ENCODE measurements at regions not wholly inside any gene's neighbourhood (a gene's known extent, or its start where the extent isn't known, plus 50 kb on each side); places are given as distances from the start of the nearest gene placed in this dataset.

DNA sequence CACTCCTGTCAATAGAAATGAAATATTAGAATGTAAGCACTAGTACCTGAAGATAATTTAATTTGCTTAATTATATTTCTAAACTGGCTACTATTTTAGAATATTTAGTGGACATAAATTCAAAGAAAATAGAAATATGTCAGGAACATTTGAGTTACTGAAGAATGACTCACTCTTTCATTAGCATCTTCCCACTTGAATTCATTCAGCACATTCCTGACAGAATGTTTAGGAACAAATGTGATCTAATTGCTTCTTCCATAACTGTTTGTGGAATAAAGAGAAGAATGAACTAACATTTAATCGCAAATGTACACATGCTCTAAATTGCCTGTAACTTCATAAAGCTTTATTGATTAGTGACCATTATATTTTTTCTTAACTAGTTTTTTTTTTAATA lies 306.2 kb upstream of the ADAMTSL1 start:
- no peaks in the 10 kb centered on the region for H3K27me3 Mint-ChIP-seq
- no peak for ATAC-seq (ENCODE audit: low read depth)
- H3K4me1 Mint-ChIP-seq, result no peaks in the 10 kb centered on the region
- H3K27me3 ChIP-seq (replicated peaks in 1 of 4; ENCODE audit: control extremely low read depth in 1 of 4, control insufficient read depth in 3 of 4, insufficient read depth in 4 of 4, low read length in 3 of 4), result peaks cover 0 to 2% (median 0%) of the 10 kb centered on the region in 4 experiments
- TF ChIP-seq, protein P1, sequence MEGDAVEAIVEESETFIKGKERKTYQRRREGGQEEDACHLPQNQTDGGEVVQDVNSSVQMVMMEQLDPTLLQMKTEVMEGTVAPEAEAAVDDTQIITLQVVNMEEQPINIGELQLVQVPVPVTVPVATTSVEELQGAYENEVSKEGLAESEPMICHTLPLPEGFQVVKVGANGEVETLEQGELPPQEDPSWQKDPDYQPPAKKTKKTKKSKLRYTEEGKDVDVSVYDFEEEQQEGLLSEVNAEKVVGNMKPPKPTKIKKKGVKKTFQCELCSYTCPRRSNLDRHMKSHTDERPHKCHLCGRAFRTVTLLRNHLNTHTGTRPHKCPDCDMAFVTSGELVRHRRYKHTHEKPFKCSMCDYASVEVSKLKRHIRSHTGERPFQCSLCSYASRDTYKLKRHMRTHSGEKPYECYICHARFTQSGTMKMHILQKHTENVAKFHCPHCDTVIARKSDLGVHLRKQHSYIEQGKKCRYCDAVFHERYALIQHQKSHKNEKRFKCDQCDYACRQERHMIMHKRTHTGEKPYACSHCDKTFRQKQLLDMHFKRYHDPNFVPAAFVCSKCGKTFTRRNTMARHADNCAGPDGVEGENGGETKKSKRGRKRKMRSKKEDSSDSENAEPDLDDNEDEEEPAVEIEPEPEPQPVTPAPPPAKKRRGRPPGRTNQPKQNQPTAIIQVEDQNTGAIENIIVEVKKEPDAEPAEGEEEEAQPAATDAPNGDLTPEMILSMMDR (IDR thresholded peaks at IDR 0.05), result no peak
- no peak for TF ChIP-seq EZH2 (IDR thresholded peaks at IDR 0.05; ENCODE audit: borderline replicate concordance, insufficient read depth, low read depth, low read length, poor library complexity, severe bottlenecking)
- no peak overlapping the region for H3K27ac ChIP-seq (ENCODE audit: low read length in 2 of 2)
- intact Hi-C loops (cut with micrococcal nuclease), result no loop called here
- H3K79me2 ChIP-seq (ENCODE audit: control insufficient read depth, insufficient read depth, low read length), result no peaks in the 10 kb centered on the region
- H3K36me3 ChIP-seq (replicated peaks in 1 of 2; ENCODE audit: control extremely low read depth in 1 of 2, control insufficient read depth in 1 of 2, extremely low read depth in 1 of 2, insufficient read depth in 2 of 2, low read length in 1 of 2), result no peaks in the 10 kb centered on the region
- H3K4me2 ChIP-seq (replicated peaks; ENCODE audit: low read depth, low read length, poor library complexity, severe bottlenecking), result no peak overlapping the region
- H2AFZ ChIP-seq (ENCODE audit: insufficient read depth, low read depth, low read length, poor library complexity, severe bottlenecking), result no peak overlapping the region
- H3K27ac Mint-ChIP-seq, result no peak overlapping the region
- no peaks in the 10 kb centered on the region for H3K9me3 Mint-ChIP-seq (ENCODE audit: insufficient read depth)
- no peaks in the 10 kb centered on the region for H3K4me1 ChIP-seq (ENCODE audit: control insufficient read depth in 2 of 2, insufficient read depth in 2 of 2, low read length in 2 of 2)
- H3K4me3 ChIP-seq (ENCODE audit: control extremely low read depth in 1 of 5, extremely low read depth in 1 of 5, insufficient read depth in 1 of 5, low read depth in 2 of 5, low read length in 4 of 5), result no peak overlapping the region
- no peak overlapping the region for H3K9ac ChIP-seq (ENCODE audit: low read length)
- DNase-seq, result no peak
- WGBS (ENCODE audit: insufficient coverage), result no CpG with 5 or more reads among the region's 1 CpG
- H4K20me1 ChIP-seq (ENCODE audit: control insufficient read depth, insufficient read depth, low read length, poor library complexity, severe bottlenecking), result no peaks in the 10 kb centered on the region
- ChIA-PET POLR2A (no interaction called here), CTCF (no interaction called here)
- H3K4me3 Mint-ChIP-seq, result no peak overlapping the region
- no peaks in the 10 kb centered on the region for H3K9me3 ChIP-seq (ENCODE audit: control extremely low read depth in 1 of 3, control insufficient read depth in 2 of 3, insufficient read depth in 1 of 3, low read length in 2 of 3)

DNA sequence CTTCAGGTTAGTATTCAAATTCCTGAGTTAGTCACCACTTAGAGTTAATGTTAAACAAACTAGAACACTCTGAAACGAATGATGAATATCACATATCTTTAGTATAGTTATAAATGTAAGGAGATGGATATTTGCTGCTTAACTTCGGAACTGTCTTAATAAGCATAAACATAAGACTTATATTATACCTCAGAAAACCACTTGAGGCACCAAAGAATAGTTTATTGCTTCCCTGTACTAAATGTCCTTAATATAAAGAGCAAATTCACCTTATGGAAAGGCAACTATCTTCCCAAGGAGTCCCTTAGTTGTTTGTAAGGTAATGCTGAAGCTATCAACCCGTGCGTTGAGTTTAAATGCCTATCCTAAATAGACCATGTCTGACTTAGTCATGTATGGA lies 300.0 kb upstream of the ADAMTSL1 start:
- H3K4me3 ChIP-seq (ENCODE audit: control extremely low read depth in 1 of 5, extremely low read depth in 1 of 5, insufficient read depth in 1 of 5, low read depth in 2 of 5, low read length in 4 of 5), result no peak overlapping the region
- no peak overlapping the region for H3K4me3 Mint-ChIP-seq
- no peaks in the 10 kb centered on the region for H3K4me1 Mint-ChIP-seq
- DNase-seq (no peak), ATAC-seq (ENCODE audit: low read depth) (no peak)
- H3K9me3 ChIP-seq (ENCODE audit: control extremely low read depth in 1 of 3, control insufficient read depth in 2 of 3, insufficient read depth in 1 of 3, low read length in 2 of 3), result peaks cover 0 to 3% (median 0%) of the 10 kb centered on the region in 3 donors
- WGBS (ENCODE audit: insufficient coverage), result no CpG with 5 or more reads among the region's 4 CpGs
- H3K27ac ChIP-seq (ENCODE audit: low read length in 2 of 2), result no peak overlapping the region
- TF ChIP-seq EZH2 (IDR thresholded peaks at IDR 0.05; ENCODE audit: borderline replicate concordance, insufficient read depth, low read depth, low read length, poor library complexity, severe bottlenecking), result no peak
- TF ChIP-seq, protein P1 (IDR thresholded peaks at IDR 0.05), result no peak
- H3K9me3 Mint-ChIP-seq (ENCODE audit: insufficient read depth), result peaks cover 3% of the 10 kb centered on the region
- H4K20me1 ChIP-seq (ENCODE audit: control insufficient read depth, insufficient read depth, low read length, poor library complexity, severe bottlenecking), result no peaks in the 10 kb centered on the region
- no peaks in the 10 kb centered on the region for H3K79me2 ChIP-seq (ENCODE audit: control insufficient read depth, insufficient read depth, low read length)
- intact Hi-C loops (cut with micrococcal nuclease), result no loop called here
- no peak overlapping the region for H3K4me2 ChIP-seq (replicated peaks; ENCODE audit: low read depth, low read length, poor library complexity, severe bottlenecking)
- H3K27me3 Mint-ChIP-seq, result no peaks in the 10 kb centered on the region
- H3K27ac Mint-ChIP-seq, result no peak overlapping the region
- no peaks in the 10 kb centered on the region for H3K27me3 ChIP-seq (replicated peaks in 1 of 4; ENCODE audit: control extremely low read depth in 1 of 4, control insufficient read depth in 3 of 4, insufficient read depth in 4 of 4, low read length in 3 of 4)
- POLR2A ChIA-PET, result no interaction called here
- CTCF ChIA-PET, result no interaction called here
- no peaks in the 10 kb centered on the region for H3K4me1 ChIP-seq (ENCODE audit: control insufficient read depth in 2 of 2, insufficient read depth in 2 of 2, low read length in 2 of 2)
- no peaks in the 10 kb centered on the region for H3K36me3 ChIP-seq (replicated peaks in 1 of 2; ENCODE audit: control extremely low read depth in 1 of 2, control insufficient read depth in 1 of 2, extremely low read depth in 1 of 2, insufficient read depth in 2 of 2, low read length in 1 of 2)
- no peak overlapping the region for H2AFZ ChIP-seq (ENCODE audit: insufficient read depth, low read depth, low read length, poor library complexity, severe bottlenecking)
- H3K9ac ChIP-seq (ENCODE audit: low read length), result no peak overlapping the region

Data from B cell (primary cell).